Brain microvascular endothelial cell (primary cell): ENCODE measurements at regions not wholly inside any gene's neighbourhood (a gene's known extent, or its start where the extent isn't known, plus 50 kb on each side); places are given as distances from the start of the nearest gene placed in this dataset.

Source experiments
- DNase-seq: peaks from one replicate; pipeline ENCODE4 v3.0.0-alpha.2; 2020
- H3K27ac ChIP-seq: fragments of 250-450 bp; sonication (Bioruptor Pico); 2 replicates; pipeline ENCODE4 v1.5.1; 2020; ENCODE audit warnings: mild to moderate bottlenecking, moderate library complexity
- H3K27me3 ChIP-seq: fragments of 250-450 bp; sonication (Bioruptor Pico); replicated peaks from 2 replicates; pipeline ENCODE4 v1.5.1; 2020; ENCODE audit warnings: mild to moderate bottlenecking
- H3K36me3 ChIP-seq: fragments of 250-450 bp; sonication (Bioruptor Pico); replicated peaks from 2 replicates; pipeline ENCODE4 v1.5.1; 2020; ENCODE audit warnings: mild to moderate bottlenecking
- H3K4me3 ChIP-seq: 2 replicates; pipeline ENCODE4 v1.5.1; 2011; ENCODE audit warnings: low read depth, mild to moderate bottlenecking, control low read depth, low read length, moderate library complexity
- CTCF ChIP-seq: IDR thresholded peaks from 2 replicates; pipeline ENCODE4 v1.5.1; 2011; ENCODE audit warnings: low read depth, mild to moderate bottlenecking, moderate library complexity, low read length, control low read depth, inconsistent platforms; ENCODE audit errors: missing control alignments
- in situ Hi-C: cut with HindIII; loops from 2 replicates; pipeline ENCODE4 v1.10.0; 2017; ENCODE audit warnings: low sequenced_read_pairs, low pct_ligation_motif_present

GRCh38 chr13:40338217-40338616 is 328.2 kb downstream of the FOXO1 start:
- no peak for DNase-seq
- H3K27me3 ChIP-seq: no peaks in the 10 kb centered on the region
- no peak overlapping the region for H3K27ac ChIP-seq
- TF ChIP-seq CTCF: no peak
- in situ Hi-C loops: no loop called here
- H3K4me3 ChIP-seq: no peak overlapping the region
- no peaks in the 10 kb centered on the region for H3K36me3 ChIP-seq

GRCh38 chr13:40340368-40341095 is 325.9 kb downstream of the FOXO1 start:
- in situ Hi-C loops: no loop called here
- Histone ChIP-seq H3K4me3 (no peak overlapping the region), H3K27me3 (no peaks in the 10 kb centered on the region), H3K36me3 (no peaks in the 10 kb centered on the region), H3K27ac (no peak overlapping the region)
- DNase-seq: no peak
- peak; percentile 19 for TF ChIP-seq CTCF

GRCh38 chr13:40341096-40341471 is 325.4 kb downstream of the FOXO1 start:
- no peak overlapping the region for H3K27ac ChIP-seq
- in situ Hi-C loops: no loop called here
- H3K36me3 ChIP-seq: no peaks in the 10 kb centered on the region
- TF ChIP-seq CTCF: no peak
- no peak for DNase-seq
- H3K4me3 ChIP-seq: no peak overlapping the region
- H3K27me3 ChIP-seq: no peaks in the 10 kb centered on the region

- H3K27ac ChIP-seq: no peak overlapping the region
- in situ Hi-C loops: no loop called here
- no peaks in the 10 kb centered on the region for H3K27me3 ChIP-seq
- no peaks in the 10 kb centered on the region for H3K36me3 ChIP-seq
- no peak for TF ChIP-seq CTCF
- no peak for DNase-seq
- no peak overlapping the region for H3K4me3 ChIP-seq
Observed at GRCh38 chr13:40341501-40341900, 324.9 kb downstream of the FOXO1 start.

- Histone ChIP-seq H3K27me3 (no peaks in the 10 kb centered on the region), H3K36me3 (no peaks in the 10 kb centered on the region), H3K4me3 (no peak overlapping the region), H3K27ac (no peak overlapping the region)
- in situ Hi-C loops: no loop called here
- no peak for DNase-seq
- TF ChIP-seq CTCF: no peak
Observed at GRCh38 chr13:40342461-40342860, 324.0 kb downstream of the FOXO1 start.

GRCh38 chr13:40342901-40343300 is 323.5 kb downstream of the FOXO1 start:
- no peak for DNase-seq
- no peak overlapping the region for H3K27ac ChIP-seq
- no peak for TF ChIP-seq CTCF
- in situ Hi-C loops: no loop called here
- H3K4me3 ChIP-seq: no peak overlapping the region
- no peaks in the 10 kb centered on the region for H3K36me3 ChIP-seq
- H3K27me3 ChIP-seq: no peaks in the 10 kb centered on the region
